NB4 (cell line): ENCODE measurements at regions not wholly inside any gene's neighbourhood (a gene's known extent, or its start where the extent isn't known, plus 50 kb on each side); places are given as distances from the start of the nearest gene placed in this dataset.

Source experiments
- DNase-seq: peaks from one replicate; pipeline ENCODE4 v3.0.0; 2010; ENCODE audit warnings: low read depth
- H3K4me3 ChIP-seq: one replicate; pipeline ENCODE4 v1.5.1; 2011; ENCODE audit warnings: mild to moderate bottlenecking, low read depth, low read length, moderate library complexity
- MYC ChIP-seq: IDR thresholded peaks from 2 replicates; pipeline ENCODE4 v1.6.1; 2011; ENCODE audit warnings: low read depth, low read length
- POLR2A ChIP-seq: IDR thresholded peaks from 2 replicates; pipeline ENCODE4 v1.6.1; 2011; ENCODE audit warnings: mild to moderate bottlenecking; ENCODE audit not compliant: insufficient read length; ENCODE audit errors: extremely low read depth
- TF ChIP-seq, protein P1 (sequence below): IDR thresholded peaks from 2 replicates; pipeline ENCODE4 v1.6.1; 2011; ENCODE audit warnings: low read depth, low read length
- TF ChIP-seq, protein P2 (sequence below): IDR thresholded peaks from one replicate; pipeline ENCODE4 v1.5.1; 2012; ENCODE audit warnings: low read depth, low read length

DNA sequence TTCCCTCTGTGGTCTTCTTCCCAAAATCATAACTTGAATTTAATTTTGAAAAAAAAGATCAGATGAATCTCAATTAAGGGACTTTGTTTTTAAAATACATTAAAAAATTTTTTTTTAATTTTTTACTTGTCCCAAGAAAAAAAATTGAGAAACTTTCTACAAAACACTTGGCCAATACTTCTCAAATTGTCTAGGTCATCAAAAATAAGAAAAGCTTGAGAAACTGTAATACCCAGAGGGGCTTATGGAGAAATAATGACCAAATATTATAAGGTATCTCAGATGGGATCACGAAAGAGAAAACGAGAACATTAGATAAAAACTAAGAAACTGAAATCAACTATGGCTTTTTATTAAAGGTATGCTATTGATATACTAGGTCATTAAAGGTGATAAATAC is 835.0 kb downstream of the GATA3 start:
- H3K4me3 ChIP-seq: no peak overlapping the region
- DNase-seq: no peak
- TF ChIP-seq, protein P1, sequence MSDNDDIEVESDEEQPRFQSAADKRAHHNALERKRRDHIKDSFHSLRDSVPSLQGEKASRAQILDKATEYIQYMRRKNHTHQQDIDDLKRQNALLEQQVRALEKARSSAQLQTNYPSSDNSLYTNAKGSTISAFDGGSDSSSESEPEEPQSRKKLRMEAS: no peak
- TF ChIP-seq MYC (no peak), POLR2A (no peak)
- TF ChIP-seq, protein P2, sequence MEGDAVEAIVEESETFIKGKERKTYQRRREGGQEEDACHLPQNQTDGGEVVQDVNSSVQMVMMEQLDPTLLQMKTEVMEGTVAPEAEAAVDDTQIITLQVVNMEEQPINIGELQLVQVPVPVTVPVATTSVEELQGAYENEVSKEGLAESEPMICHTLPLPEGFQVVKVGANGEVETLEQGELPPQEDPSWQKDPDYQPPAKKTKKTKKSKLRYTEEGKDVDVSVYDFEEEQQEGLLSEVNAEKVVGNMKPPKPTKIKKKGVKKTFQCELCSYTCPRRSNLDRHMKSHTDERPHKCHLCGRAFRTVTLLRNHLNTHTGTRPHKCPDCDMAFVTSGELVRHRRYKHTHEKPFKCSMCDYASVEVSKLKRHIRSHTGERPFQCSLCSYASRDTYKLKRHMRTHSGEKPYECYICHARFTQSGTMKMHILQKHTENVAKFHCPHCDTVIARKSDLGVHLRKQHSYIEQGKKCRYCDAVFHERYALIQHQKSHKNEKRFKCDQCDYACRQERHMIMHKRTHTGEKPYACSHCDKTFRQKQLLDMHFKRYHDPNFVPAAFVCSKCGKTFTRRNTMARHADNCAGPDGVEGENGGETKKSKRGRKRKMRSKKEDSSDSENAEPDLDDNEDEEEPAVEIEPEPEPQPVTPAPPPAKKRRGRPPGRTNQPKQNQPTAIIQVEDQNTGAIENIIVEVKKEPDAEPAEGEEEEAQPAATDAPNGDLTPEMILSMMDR: no peak

DNA sequence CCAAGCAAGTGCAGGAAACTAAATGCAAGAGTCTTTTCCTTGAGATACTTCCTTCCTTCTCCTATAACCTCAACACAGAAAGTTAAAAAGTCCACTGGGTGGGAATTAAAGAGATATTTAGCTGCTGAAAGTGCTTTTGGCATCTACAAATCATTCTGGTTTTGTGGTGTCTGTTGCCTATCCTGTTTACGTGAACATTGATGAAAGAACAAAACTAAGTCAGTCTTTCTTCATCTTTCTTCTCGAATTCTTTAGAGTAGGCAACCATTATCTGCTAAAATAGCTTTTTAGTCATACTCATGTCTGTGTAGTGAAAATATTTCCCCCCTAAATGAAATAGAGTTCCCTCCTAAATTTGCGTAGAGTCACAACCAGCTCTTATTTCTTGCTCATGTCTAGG is 838.6 kb downstream of the GATA3 start:
- no peak for DNase-seq
- TF ChIP-seq, protein P1: no peak
- TF ChIP-seq, protein P2: no peak
- TF ChIP-seq POLR2A (no peak), MYC (no peak)

DNA sequence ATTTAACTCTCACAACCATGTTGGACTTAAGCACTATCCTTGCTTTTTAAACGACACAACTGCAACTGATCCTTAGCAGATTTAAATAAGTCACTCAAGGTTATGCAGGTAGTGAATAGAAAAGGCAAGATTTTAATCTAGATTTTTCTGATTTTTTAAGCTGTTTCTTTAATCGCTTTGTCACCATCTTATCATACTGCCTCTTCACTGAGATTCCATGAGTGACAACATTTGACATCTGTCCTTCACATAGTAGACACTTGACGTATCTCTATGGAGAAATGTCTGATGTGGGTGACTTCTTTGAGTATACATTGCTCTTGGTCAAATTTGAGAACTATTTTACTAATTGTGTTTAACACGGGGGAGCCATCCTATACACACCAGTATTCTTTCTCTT is 839.7 kb downstream of the GATA3 start:
- no peak for DNase-seq
- no peak overlapping the region for H3K4me3 ChIP-seq
- TF ChIP-seq, protein P2: no peak
- TF ChIP-seq POLR2A (no peak), MYC (no peak)
- TF ChIP-seq, protein P1: no peak

More for the DNA sequence above, 838.6 kb downstream of the GATA3 start:
- no peak overlapping the region for H3K4me3 ChIP-seq

DNA sequence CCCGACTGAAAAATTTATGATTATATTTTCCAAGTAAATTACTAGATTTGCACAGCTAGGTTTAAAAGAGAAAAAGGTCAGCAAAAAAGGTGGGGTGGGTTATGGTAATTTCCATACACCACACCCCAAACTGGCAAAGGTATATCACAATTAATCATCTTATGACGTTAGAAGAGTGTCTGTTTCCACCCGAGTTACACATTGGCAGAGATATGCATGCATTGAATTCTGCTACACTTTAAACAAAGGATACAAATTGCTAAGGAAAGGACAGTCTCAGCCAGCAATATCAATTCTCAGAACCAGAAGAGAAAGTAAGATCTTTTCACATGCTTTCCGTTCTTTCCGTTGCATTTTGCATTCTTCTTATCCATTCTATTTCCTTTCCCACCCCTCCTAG is 843.3 kb downstream of the GATA3 start:
- TF ChIP-seq POLR2A (no peak), MYC (no peak)
- TF ChIP-seq, protein P2: no peak
- TF ChIP-seq, protein P1: no peak
- no peak overlapping the region for H3K4me3 ChIP-seq
- no peak for DNase-seq

DNA sequence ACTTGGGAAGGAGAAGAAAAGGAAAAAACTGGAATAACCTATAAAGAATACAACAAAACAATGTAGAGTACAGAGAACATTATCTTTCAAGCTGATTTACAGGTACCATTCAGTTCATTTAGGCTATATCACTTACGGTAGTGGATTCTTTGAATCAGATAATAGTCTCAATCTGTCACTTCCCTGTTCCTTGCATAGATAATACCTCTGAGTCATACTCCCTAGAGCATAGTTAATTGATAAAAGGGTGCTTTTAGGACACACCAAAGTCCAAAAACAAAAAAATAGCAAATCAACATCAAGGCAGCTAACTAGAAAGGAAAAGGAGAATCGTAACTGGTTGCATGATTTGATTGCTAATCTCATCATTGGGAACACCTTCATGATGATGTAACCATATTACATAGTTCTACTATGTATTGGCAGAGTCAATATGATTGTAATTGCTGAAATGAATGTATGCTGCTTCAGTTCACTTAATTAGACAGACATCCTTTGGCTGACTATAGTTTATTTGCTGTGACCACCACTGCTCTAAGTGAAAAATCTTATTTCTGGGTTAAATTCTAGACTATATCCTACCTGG is 844.4 kb downstream of the GATA3 start:
- DNase-seq: no peak
- H3K4me3 ChIP-seq: no peak overlapping the region
- TF ChIP-seq, protein P2: no peak
- TF ChIP-seq MYC (no peak), POLR2A (no peak)
- TF ChIP-seq, protein P1: no peak

DNA sequence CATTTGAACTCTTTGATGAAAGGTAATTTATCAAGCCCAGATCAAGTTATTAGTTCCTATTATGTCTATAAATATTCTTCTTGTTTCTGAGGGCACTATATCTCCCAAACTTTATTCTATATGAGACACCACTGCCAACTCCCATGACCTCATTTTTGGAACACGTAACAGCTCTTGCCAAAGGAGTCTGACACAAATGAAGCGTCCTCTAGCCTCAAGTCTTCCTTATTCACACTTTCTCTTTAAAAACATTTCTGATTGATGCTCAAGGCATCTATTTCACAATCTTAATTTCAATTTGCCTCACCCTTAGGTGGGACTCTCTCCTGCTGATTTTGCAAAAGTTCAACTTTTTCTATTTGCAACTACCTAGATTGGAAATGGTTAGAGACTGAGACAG is 848.4 kb downstream of the GATA3 start:
- no peak overlapping the region for H3K4me3 ChIP-seq
- DNase-seq: no peak
- TF ChIP-seq, protein P2: no peak
- TF ChIP-seq POLR2A (no peak), MYC (no peak)
- TF ChIP-seq, protein P1: no peak
